HepG2 (cell line): ENCODE measurements at regions not wholly inside any gene's neighbourhood (a gene's known extent, or its start where the extent isn't known, plus 50 kb on each side); places are given as distances from the start of the nearest gene placed in this dataset.

Source experiments
- ATAC-seq: fragments of 200-7000 bp; cut with Tn5 transposase; 3 replicates; pipeline ENCODE4 v1.9.1; 2020; ENCODE audit warnings: mild to moderate bottlenecking, moderate library complexity
- BruUV-seq: library from RNA; stranded (reverse); fragments of 400-500 nt; replicated peaks from 2 replicates; lab custom pipeline; 2021; lab: Mats Ljungman, UMichigan
- CTCF ChIA-PET: fragments of 300-600 bp; formaldehyde crosslinking; extraction: SDS; loops from one replicate; lab custom pipeline; 2021; ENCODE audit warnings: low total read pairs, inconsistent platforms, low intra/inter-chr PET ratio; lab: Yijun Ruan, JAX
- POLR2A ChIA-PET: fragments of 350-600 bp; sonication (Branson Sonifier 250); formaldehyde crosslinking; loops from one replicate; lab custom pipeline; 2020; ENCODE audit warnings: antibody characterized with exemption, inconsistent platforms; lab: Yijun Ruan, JAX
- DNase-seq: peaks from one replicate; pipeline ENCODE4 v3.0.0-alpha.2; 2015; ENCODE audit warnings: low spot score
- FAIRE-seq: peaks from 3 replicates; lab custom pipeline; 2011; peaks lifted over from hg19 to GRCh38; lab: Jason Lieb, UNC
- H2AFZ ChIP-seq: one replicate; pipeline ENCODE4 v1.6.1; 2011; ENCODE audit warnings: low read length, inconsistent platforms
- H3K27ac ChIP-seq: fragments of 300-600 bp; 3 replicates; pipeline ENCODE4 v1.8.0; 2011; ENCODE audit warnings: mixed run types, mild to moderate bottlenecking, mixed read lengths, low read length, inconsistent platforms; ENCODE audit not compliant: insufficient read depth; ENCODE audit errors: extremely low read length
- H3K27me3 ChIP-seq, 2 experiments: fragments of 200-600 bp in 1 of 2; 2 replicates in 1 of 2; 3 replicates in 1 of 2; pipeline versions ENCODE4 v1.6.0 to v1.8.0; 2011; ENCODE audit warnings: low read length in 2 of 2, mild to moderate bottlenecking in 2 of 2, moderate library complexity in 2 of 2, inconsistent platforms in 1 of 2; ENCODE audit not compliant: insufficient read depth in 2 of 2, control insufficient read depth in 1 of 2
- H3K36me3 ChIP-seq, 2 experiments: fragments of 200-600 bp in 1 of 2; replicated peaks in 1 of 2; 2 replicates in 1 of 2; 3 replicates in 1 of 2; pipeline versions ENCODE4 v1.5.1 to v1.8.0; 2011; ENCODE audit warnings: low read length in 2 of 2, inconsistent platforms in 1 of 2; ENCODE audit not compliant: insufficient read depth in 2 of 2, control insufficient read depth in 1 of 2
- H3K4me1 ChIP-seq: 2 replicates; pipeline ENCODE4 v1.5.1; 2012; ENCODE audit warnings: low read length, inconsistent platforms; ENCODE audit not compliant: insufficient read depth
- H3K4me2 ChIP-seq: 2 replicates; pipeline ENCODE4 v1.6.0; 2011; ENCODE audit warnings: low read depth, low read length, inconsistent platforms
- H3K4me3 ChIP-seq, 3 experiments: fragments of 200-600 bp in 1 of 3; sonication (generic), shearing (Covaris generic) in 1 of 3; replicated peaks in 1 of 3; 2 replicates each; pipeline ENCODE4 v1.5.1; 2011 to 2016; ENCODE audit warnings: low read length in 3 of 3, inconsistent platforms in 2 of 3, low read depth in 2 of 3, mild to moderate bottlenecking in 2 of 3, control low read depth in 1 of 3, mixed read lengths in 1 of 3; ENCODE audit not compliant: insufficient read depth in 1 of 3
- H3K79me2 ChIP-seq: one replicate; pipeline ENCODE4 v1.6.1; 2011; ENCODE audit warnings: low read length, inconsistent platforms; ENCODE audit not compliant: insufficient read depth
- H3K9ac ChIP-seq: 2 replicates; pipeline ENCODE4 v1.6.0; 2011; ENCODE audit warnings: mild to moderate bottlenecking, low read depth, low read length, inconsistent platforms; ENCODE audit not compliant: insufficient read depth
- H3K9me3 ChIP-seq: 2 replicates; pipeline ENCODE4 v1.5.1; 2012; ENCODE audit warnings: mild to moderate bottlenecking, low read length
- H4K20me1 ChIP-seq: 2 replicates; pipeline ENCODE4 v1.6.0; 2011; ENCODE audit warnings: inconsistent platforms, mild to moderate bottlenecking, low read length, moderate library complexity; ENCODE audit not compliant: insufficient read depth
- BRD4 ChIP-seq: sonication (generic); formaldehyde crosslinking; IDR thresholded peaks from 2 replicates; pipeline ENCODE4 v1.4.0; 2020; ENCODE audit warnings: missing genetic modification reagents
- DRAP1 ChIP-seq: IDR thresholded peaks from 2 replicates; pipeline ENCODE4 v1.6.1; 2016; ENCODE audit warnings: missing genetic modification reagents, missing compliant biosample characterization
- GLMP ChIP-seq: sonication (generic); formaldehyde crosslinking; IDR thresholded peaks from 2 replicates; pipeline ENCODE4 v1.9.0; 2021; ENCODE audit warnings: missing genetic modification reagents, mild to moderate bottlenecking, borderline replicate concordance
- KLF13 ChIP-seq: sonication (generic); formaldehyde crosslinking; IDR thresholded peaks from 2 replicates; pipeline ENCODE4 v1.4.0; 2020; ENCODE audit warnings: mild to moderate bottlenecking, missing genetic modification reagents
- KMT2A ChIP-seq: sonication (generic); formaldehyde crosslinking; IDR thresholded peaks from 2 replicates; pipeline ENCODE4 v1.4.0; 2020; ENCODE audit warnings: missing genetic modification reagents
- MED13 ChIP-seq: sonication (generic); formaldehyde crosslinking; IDR thresholded peaks from 2 replicates; pipeline ENCODE4 v1.5.0; 2020; ENCODE audit warnings: missing genetic modification reagents
- MIER2 ChIP-seq: IDR thresholded peaks from 2 replicates; pipeline ENCODE4 v1.6.1; 2016; ENCODE audit warnings: missing biosample characterization, missing genetic modification reagents
- PAWR ChIP-seq: sonication (generic); formaldehyde crosslinking; IDR thresholded peaks from 2 replicates; pipeline ENCODE4 v1.4.0; 2020; ENCODE audit warnings: missing genetic modification reagents, mild to moderate bottlenecking, borderline replicate concordance
- RBAK ChIP-seq: sonication (generic); formaldehyde crosslinking; IDR thresholded peaks from 2 replicates; pipeline ENCODE4 v1.5.1; 2020; ENCODE audit warnings: mild to moderate bottlenecking, missing genetic modification reagents
- SALL1 ChIP-seq: sonication (generic); formaldehyde crosslinking; IDR thresholded peaks from 2 replicates; pipeline ENCODE4 v1.8.0; 2022; ENCODE audit warnings: mild to moderate bottlenecking, missing genetic modification reagents
- SP5 ChIP-seq: IDR thresholded peaks from 2 replicates; pipeline ENCODE4 v1.6.1; 2016; ENCODE audit warnings: low read depth, borderline replicate concordance
- ZBTB25 ChIP-seq: IDR thresholded peaks from 2 replicates; pipeline ENCODE4 v1.6.1; 2018; ENCODE audit warnings: missing genetic modification reagents
- ZNF121 ChIP-seq: sonication (generic); formaldehyde crosslinking; IDR thresholded peaks from 2 replicates; pipeline ENCODE4 v1.5.0; 2020; ENCODE audit warnings: mild to moderate bottlenecking, missing genetic modification reagents
- ZNF446 ChIP-seq: sonication (generic); formaldehyde crosslinking; IDR thresholded peaks from 2 replicates; pipeline ENCODE4 v1.5.0; 2020; ENCODE audit warnings: mild to moderate bottlenecking, missing genetic modification reagents
- ZNF883 ChIP-seq: sonication (generic); formaldehyde crosslinking; IDR thresholded peaks from 2 replicates; pipeline ENCODE4 v1.5.1; 2020; ENCODE audit warnings: mild to moderate bottlenecking, missing genetic modification reagents; ENCODE audit errors: not compliant biosample characterization
- WGBS: methylation state at CpG from one replicate; pipeline ENCODE4 v1.1.6; 2017; ENCODE audit warnings: low lambda C conversion rate; 5-methylcytosine and 5-hydroxymethylcytosine counted together
- in situ Hi-C: cut with HindIII; loops from 2 replicates; pipeline ENCODE4 v1.10.0; 2017; ENCODE audit warnings: low pct_unique_long_range_greater_than_20kb; ENCODE audit not compliant: extremely low pct_ligation_motif_present
- intact Hi-C: fragments of 100-400 bp; cut with micrococcal nuclease; formaldehyde crosslinking; loops from one replicate; pipeline ENCODE4 v1.10.0; 2022; ENCODE audit not compliant: unreplicated experiment

GRCh38 chr4:162237676-162238075 is 73.9 kb upstream of the FSTL5 start (continued):
- TF ChIP-seq KLF13 (CRISPR knock-in tag) (no peak), BRD4 (no peak)
- TF ChIP-seq, all 625 proteins: peak for 2

GRCh38 chr4:162234595-162234994 is 70.8 kb upstream of the FSTL5 start:
- no peak for TF ChIP-seq DRAP1 (CRISPR knock-in tag)
- no peak for TF ChIP-seq MIER2 (CRISPR knock-in tag)
- TF ChIP-seq ZNF446, result no peak
- TF ChIP-seq RBAK (CRISPR knock-in tag), result no peak
- TF ChIP-seq SALL1 (CRISPR knock-in tag), result no peak
- TF ChIP-seq KMT2A (CRISPR knock-in tag), result no peak
- no peak for TF ChIP-seq MED13 (CRISPR knock-in tag)
- TF ChIP-seq ZBTB25 (CRISPR knock-in tag), result no peak
- no peak for TF ChIP-seq SP5 (CRISPR knock-in tag)
- TF ChIP-seq GLMP, result no peak
- TF ChIP-seq ZNF883 (CRISPR knock-in tag), result no peak
- no peak for TF ChIP-seq ZNF121
- no peak for TF ChIP-seq PAWR
- Histone ChIP-seq H3K9me3 (no peaks in the 10 kb centered on the region), H3K9ac (no peak overlapping the region), H3K27me3 (no peaks in the 10 kb centered on the region), H3K4me3 (no peak overlapping the region), H3K4me1 (no peaks in the 10 kb centered on the region), H3K36me3 (no peaks in the 10 kb centered on the region), H3K79me2 (no peaks in the 10 kb centered on the region), H4K20me1 (no peaks in the 10 kb centered on the region), H3K4me2 (no peak overlapping the region), H2AFZ (no peak overlapping the region), H3K27ac (no peak overlapping the region)
- 0% methylated on average over 3 of the region's 3 CpGs for WGBS
- in situ Hi-C loops (no loop called here), intact Hi-C loops (no loop called here)
- ATAC-seq, result no peak
- CTCF ChIA-PET, result no interaction called here
- no TSS peak for BruUV-seq
- POLR2A ChIA-PET, result no interaction called here
- no peak for FAIRE-seq
- DNase-seq, result no peak
